K562 (cell line): ENCODE measurements at regions not wholly inside any gene's neighbourhood (a gene's known extent, or its start where the extent isn't known, plus 50 kb on each side); places are given as distances from the start of the nearest gene placed in this dataset.

Experiments
- ATAC-seq: fragments of 200-7000 bp; cut with Tn5 transposase; 3 replicates; pipeline ENCODE4 v1.9.1; 2020; ENCODE audit warnings: moderate library complexity
- BruUV-seq: library from RNA; stranded (reverse); fragments of 400-500 nt; replicated peaks from 2 replicates; lab custom pipeline; 2021; lab: Mats Ljungman, UMichigan
- CTCF ChIA-PET: fragments of 300-600 bp; formaldehyde crosslinking; extraction: SDS; loops from one replicate; lab custom pipeline; 2021; ENCODE audit warnings: low intra/inter-chr PET ratio; lab: Yijun Ruan, JAX
- POLR2A ChIA-PET: fragments of 300-600, 350-650 bp; sonication (Branson Sonifier 250); formaldehyde crosslinking; extraction: SDS; loops from one replicate; lab custom pipeline; 2021; ENCODE audit warnings: antibody characterized with exemption, inconsistent platforms; lab: Yijun Ruan, JAX
- DNase-seq, 4 experiments: peaks; one replicate each; pipeline versions ENCODE4 v3.0.0 to v3.0.0-alpha.2; 2011 to 2018; ENCODE audit warnings: low spot score in 3 of 4, mixed read lengths in 3 of 4; ENCODE audit errors: extremely low read depth in 1 of 4
- FAIRE-seq: peaks from 2 replicates; lab custom pipeline; 2011; peaks lifted over from hg19 to GRCh38; lab: Jason Lieb, UNC
- H2AFZ ChIP-seq: 2 replicates; pipeline ENCODE4 v1.6.0; 2011; ENCODE audit warnings: low read depth, low read length, control low read depth, inconsistent platforms
- H3K27ac ChIP-seq: fragments of 200-600 bp; 3 replicates; pipeline ENCODE4 v1.8.0; 2011; ENCODE audit warnings: low read depth, mild to moderate bottlenecking, control low read depth, inconsistent platforms, low read length, moderate library complexity, mixed read lengths; ENCODE audit errors: extremely low read depth
- H3K27me3 ChIP-seq, 2 experiments: fragments of 300-600 bp in 1 of 2; 2 replicates in 1 of 2; 3 replicates in 1 of 2; pipeline versions ENCODE4 v1.6.0 to v1.8.0; 2011; ENCODE audit warnings: inconsistent platforms in 2 of 2, low read length in 2 of 2, mild to moderate bottlenecking in 1 of 2, mixed read lengths in 1 of 2, moderate library complexity in 1 of 2; ENCODE audit not compliant: control insufficient read depth in 2 of 2, insufficient read depth in 2 of 2
- H3K36me3 ChIP-seq: fragments of 300-600 bp; 3 replicates; pipeline ENCODE4 v1.8.0; 2011; ENCODE audit warnings: mild to moderate bottlenecking, low read length, inconsistent platforms; ENCODE audit not compliant: control insufficient read depth, insufficient read depth
- H3K4me1 ChIP-seq, 2 experiments: fragments of 200-600 bp in 1 of 2; replicated peaks in 1 of 2; 2 replicates in 1 of 2; 3 replicates in 1 of 2; pipeline versions ENCODE4 v1.5.1 to v1.8.0; 2011; ENCODE audit warnings: inconsistent platforms in 2 of 2, low read length in 2 of 2, mild to moderate bottlenecking in 1 of 2, mixed read lengths in 1 of 2, moderate library complexity in 1 of 2; ENCODE audit not compliant: control insufficient read depth in 2 of 2, insufficient read depth in 2 of 2
- H3K4me2 ChIP-seq: 2 replicates; pipeline ENCODE4 v1.6.1; 2011; ENCODE audit warnings: low read length, control low read depth, inconsistent platforms, mixed read lengths; ENCODE audit not compliant: insufficient read depth
- H3K4me3 ChIP-seq: fragments of 200-600 bp; sonication (generic), shearing (Covaris generic); 2 replicates; pipeline ENCODE4 v1.5.1; 2016; ENCODE audit warnings: control low read depth, inconsistent platforms
- H3K79me2 ChIP-seq: fragments of 200-600 bp; 3 replicates; pipeline ENCODE4 v1.8.0; 2011; ENCODE audit warnings: low read length, inconsistent platforms; ENCODE audit not compliant: control insufficient read depth, insufficient read depth
- H3K9ac ChIP-seq, 2 experiments: 2 replicates each; pipeline versions ENCODE4 v1.6.0 to v1.6.1; 2011; ENCODE audit warnings: low read depth in 2 of 2, low read length in 2 of 2, control low read depth in 1 of 2, inconsistent platforms in 1 of 2, mild to moderate bottlenecking in 1 of 2, mixed read lengths in 1 of 2; ENCODE audit not compliant: insufficient read depth in 1 of 2
- H3K9me1 ChIP-seq: one replicate; pipeline ENCODE4 v1.6.0; 2011; ENCODE audit warnings: inconsistent platforms, mild to moderate bottlenecking, low read length, moderate library complexity; ENCODE audit not compliant: control insufficient read depth, insufficient read depth
- H3K9me3 ChIP-seq: replicated peaks from 2 replicates; pipeline ENCODE4 v1.5.1; 2011; ENCODE audit warnings: low read depth, low read length, inconsistent platforms; ENCODE audit not compliant: control insufficient read depth, insufficient read depth
- H4K20me1 ChIP-seq: replicated peaks from 2 replicates; pipeline ENCODE4 v1.6.1; 2011; ENCODE audit warnings: low read length, inconsistent platforms, mixed read lengths; ENCODE audit not compliant: control insufficient read depth, insufficient read depth
- POLR2A ChIP-seq: fragments of 450-650 bp; conservative IDR thresholded peaks from 2 replicates; pipeline ENCODE4 v1.6.1; 2016
- TCF7 ChIP-seq: sonication (generic); IDR thresholded peaks from 2 replicates; pipeline ENCODE4 v1.6.1; 2016; ENCODE audit warnings: antibody characterized with exemption, borderline replicate concordance
- ZBTB8A ChIP-seq: fragments of 450-650 bp; IDR thresholded peaks from 2 replicates; pipeline ENCODE4 v1.6.1; 2018; ENCODE audit warnings: mild to moderate bottlenecking, moderate library complexity; ENCODE audit not compliant: partially characterized antibody
- WGBS: fragments of 100-300 bp; shearing (Covaris generic); methylation state at CpG from one replicate; pipeline ENCODE4 v1.1.6; 2016; ENCODE audit warnings: low coverage, mixed read lengths; ENCODE audit not compliant: insufficient coverage; ENCODE audit errors: missing lambda C conversion rate; 5-methylcytosine and 5-hydroxymethylcytosine counted together
- in situ Hi-C: fragments of 300-500 bp; cut with MboI; formaldehyde crosslinking; loops from 4 replicates; pipeline ENCODE4 v1.15.0; 2018; ENCODE audit warnings: inconsistent platforms, mixed read lengths
- intact Hi-C: fragments of 100-400 bp; cut with micrococcal nuclease; formaldehyde crosslinking; loops from 2 replicates; pipeline ENCODE4 v1.14.2; 2022
- TF ChIP-seq, protein P1 (sequence below): fragments of 450-650 bp; IDR thresholded peaks from 2 replicates; pipeline ENCODE4 v1.6.1; 2018; ENCODE audit not compliant: partially characterized antibody

DNA sequence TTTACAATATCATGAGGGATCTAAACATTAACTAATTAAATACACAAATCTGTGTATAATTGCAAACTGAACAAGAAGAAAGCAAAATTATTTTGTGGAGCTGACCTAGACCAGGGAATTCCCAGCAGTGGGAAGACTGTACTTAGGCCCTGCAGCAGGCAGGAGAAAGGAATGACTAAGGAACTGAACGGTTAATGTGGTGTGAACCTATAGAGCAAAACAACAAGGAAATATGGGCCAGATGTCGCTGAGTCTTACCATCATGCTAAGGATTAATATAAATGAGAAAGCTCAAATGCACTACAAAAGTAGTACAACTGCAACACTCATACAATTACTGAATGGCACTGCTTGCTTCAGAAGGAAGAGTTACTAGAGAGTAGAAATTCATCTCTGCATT, 120.3 kb upstream of the ATXN3L start:
- H3K4me2 ChIP-seq = no peak overlapping the region
- H3K9me1 ChIP-seq = no peaks in the 10 kb centered on the region
- no peaks in the 10 kb centered on the region for H3K27me3 ChIP-seq
- H3K4me3 ChIP-seq = no peak overlapping the region
- FAIRE-seq (no peak), ATAC-seq (no peak), DNase-seq (no peak)
- no peak overlapping the region for H3K27ac ChIP-seq
- H3K9ac ChIP-seq = no peak overlapping the region
- no peak overlapping the region for H2AFZ ChIP-seq
- WGBS = 0% methylated on average over 2 of the region's 2 CpGs
- H3K9me3 ChIP-seq = no peaks in the 10 kb centered on the region
- TF ChIP-seq POLR2A (no peak), TCF7 (no peak), ZBTB8A (no peak)
- no peaks in the 10 kb centered on the region for H3K36me3 ChIP-seq
- no TSS peak for BruUV-seq
- H3K79me2 ChIP-seq = no peaks in the 10 kb centered on the region
- ChIA-PET POLR2A (no interaction called here), CTCF (no interaction called here)
- in situ Hi-C loops = no loop called here
- H4K20me1 ChIP-seq = no peaks in the 10 kb centered on the region
- no peaks in the 10 kb centered on the region for H3K4me1 ChIP-seq
- intact Hi-C loops = no loop called here

DNA sequence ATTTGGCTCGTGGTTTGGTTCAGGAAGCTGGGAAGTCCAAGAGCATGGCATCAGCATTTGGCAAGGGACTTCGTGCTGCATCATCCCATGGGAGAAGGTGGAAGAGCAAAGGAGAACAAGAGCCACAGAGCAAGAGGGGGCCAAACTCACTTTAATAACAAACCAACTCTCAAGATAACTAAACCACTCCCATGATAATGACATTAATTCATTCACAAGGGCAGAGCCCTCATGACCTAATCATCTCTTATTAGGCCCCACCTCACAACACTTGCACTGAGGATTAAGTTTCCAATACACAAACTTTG, 113.4 kb upstream of the ATXN3L start:
- Histone ChIP-seq H3K4me1 (no peaks in the 10 kb centered on the region), H3K27ac (no peak overlapping the region), H3K9me3 (no peaks in the 10 kb centered on the region), H3K36me3 (no peaks in the 10 kb centered on the region), H3K79me2 (no peaks in the 10 kb centered on the region), H4K20me1 (no peaks in the 10 kb centered on the region), H3K27me3 (no peaks in the 10 kb centered on the region; a peak in 1 of 5 replicates), H3K4me3 (no peak overlapping the region), H3K9ac (no peak overlapping the region), H3K9me1 (no peaks in the 10 kb centered on the region), H2AFZ (no peak overlapping the region), H3K4me2 (no peak overlapping the region)
- no peak for ATAC-seq
- intact Hi-C loops = no loop called here
- TF ChIP-seq, protein P1, sequence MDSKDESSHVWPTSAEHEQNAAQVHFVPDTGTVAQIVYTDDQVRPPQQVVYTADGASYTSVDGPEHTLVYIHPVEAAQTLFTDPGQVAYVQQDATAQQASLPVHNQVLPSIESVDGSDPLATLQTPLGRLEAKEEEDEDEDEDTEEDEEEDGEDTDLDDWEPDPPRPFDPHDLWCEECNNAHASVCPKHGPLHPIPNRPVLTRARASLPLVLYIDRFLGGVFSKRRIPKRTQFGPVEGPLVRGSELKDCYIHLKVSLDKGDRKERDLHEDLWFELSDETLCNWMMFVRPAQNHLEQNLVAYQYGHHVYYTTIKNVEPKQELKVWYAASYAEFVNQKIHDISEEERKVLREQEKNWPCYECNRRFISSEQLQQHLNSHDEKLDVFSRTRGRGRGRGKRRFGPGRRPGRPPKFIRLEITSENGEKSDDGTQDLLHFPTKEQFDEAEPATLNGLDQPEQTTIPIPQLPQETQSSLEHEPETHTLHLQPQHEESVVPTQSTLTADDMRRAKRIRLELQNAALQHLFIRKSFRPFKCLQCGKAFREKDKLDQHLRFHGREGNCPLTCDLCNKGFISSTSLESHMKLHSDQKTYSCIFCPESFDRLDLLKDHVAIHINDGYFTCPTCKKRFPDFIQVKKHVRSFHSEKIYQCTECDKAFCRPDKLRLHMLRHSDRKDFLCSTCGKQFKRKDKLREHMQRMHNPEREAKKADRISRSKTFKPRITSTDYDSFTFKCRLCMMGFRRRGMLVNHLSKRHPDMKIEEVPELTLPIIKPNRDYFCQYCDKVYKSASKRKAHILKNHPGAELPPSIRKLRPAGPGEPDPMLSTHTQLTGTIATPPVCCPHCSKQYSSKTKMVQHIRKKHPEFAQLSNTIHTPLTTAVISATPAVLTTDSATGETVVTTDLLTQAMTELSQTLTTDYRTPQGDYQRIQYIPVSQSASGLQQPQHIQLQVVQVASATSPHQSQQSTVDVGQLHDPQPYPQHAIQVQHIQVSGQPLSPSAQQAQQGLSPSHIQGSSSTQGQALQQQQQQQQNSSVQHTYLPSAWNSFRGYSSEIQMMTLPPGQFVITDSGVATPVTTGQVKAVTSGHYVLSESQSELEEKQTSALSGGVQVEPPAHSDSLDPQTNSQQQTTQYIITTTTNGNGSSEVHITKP = no peak
- CTCF ChIA-PET = no interaction called here
- POLR2A ChIA-PET = no interaction called here
- DNase-seq = no peak
- no TSS peak for BruUV-seq
- FAIRE-seq = no peak
- in situ Hi-C loops = no loop called here
- 0% methylated on average over 2 of the region's 2 CpGs for WGBS
